NAMALWA (cell line): ENCODE measurements at regions not wholly inside any gene's neighbourhood (a gene's known extent, or its start where the extent isn't known, plus 50 kb on each side); places are given as distances from the start of the nearest gene placed in this dataset.

Experiments used
- DNase-seq: peaks from one replicate; pipeline ENCODE4 v3.0.0-alpha.2; 2015; ENCODE audit warnings: low spot score

GRCh38 chr1:104706631-104707147 is 957.0 kb downstream of the AMY1C start:
- DNase-seq = peak; percentile 52

GRCh38 chr1:104718752-104719151 is 969.1 kb downstream of the AMY1C start:
- no peak for DNase-seq

DNA sequence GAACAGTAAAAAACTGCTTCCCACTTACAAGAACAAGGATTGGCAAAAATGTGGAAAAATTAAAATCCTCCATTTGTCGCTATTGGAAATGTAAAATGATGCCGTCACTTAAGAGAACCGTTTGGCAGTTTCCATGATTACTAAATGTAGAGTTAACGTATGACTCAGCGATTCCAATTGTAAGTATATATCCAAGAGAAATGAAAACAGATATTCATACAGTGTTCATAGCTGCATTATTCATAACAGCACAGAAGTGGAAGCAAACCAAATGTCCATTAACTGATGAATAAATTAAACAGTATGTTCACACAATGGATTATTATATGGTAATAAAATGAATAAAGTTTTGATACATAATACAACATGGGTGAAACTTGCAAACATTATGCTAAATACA is 971.0 kb downstream of the AMY1C start:
- no peak for DNase-seq

DNA sequence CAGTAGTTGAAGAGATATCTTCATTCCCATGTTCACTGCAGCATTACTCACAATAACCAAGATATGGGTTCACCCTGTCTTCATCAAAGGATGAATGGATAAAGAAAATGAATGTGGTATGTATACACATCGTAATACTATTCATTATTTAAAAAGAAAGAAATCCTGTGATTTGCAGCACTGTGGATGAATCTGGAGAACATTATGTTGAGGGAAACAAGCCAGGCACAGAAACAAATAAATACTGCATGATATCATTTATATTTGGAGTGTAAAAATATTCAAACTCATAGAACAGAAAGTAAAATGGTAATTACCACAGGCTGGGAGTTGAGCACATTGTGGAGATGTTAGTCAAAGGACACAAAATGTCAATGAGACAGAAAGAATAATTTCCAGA is 977.2 kb downstream of the AMY1C start:
- no peak for DNase-seq

GRCh38 chr1:104733866-104734265 is 984.2 kb downstream of the AMY1C start:
- no peak for DNase-seq

GRCh38 chr1:104745875-104746274 is 996.2 kb downstream of the AMY1C start:
- no peak for DNase-seq

GRCh38 chr1:104746994-104747393 is 997.3 kb downstream of the AMY1C start:
- DNase-seq = no peak

GRCh38 chr1:104760017-104760416 is 1010.3 kb downstream of the AMY1C start:
- peak; percentile 58 for DNase-seq

DNA sequence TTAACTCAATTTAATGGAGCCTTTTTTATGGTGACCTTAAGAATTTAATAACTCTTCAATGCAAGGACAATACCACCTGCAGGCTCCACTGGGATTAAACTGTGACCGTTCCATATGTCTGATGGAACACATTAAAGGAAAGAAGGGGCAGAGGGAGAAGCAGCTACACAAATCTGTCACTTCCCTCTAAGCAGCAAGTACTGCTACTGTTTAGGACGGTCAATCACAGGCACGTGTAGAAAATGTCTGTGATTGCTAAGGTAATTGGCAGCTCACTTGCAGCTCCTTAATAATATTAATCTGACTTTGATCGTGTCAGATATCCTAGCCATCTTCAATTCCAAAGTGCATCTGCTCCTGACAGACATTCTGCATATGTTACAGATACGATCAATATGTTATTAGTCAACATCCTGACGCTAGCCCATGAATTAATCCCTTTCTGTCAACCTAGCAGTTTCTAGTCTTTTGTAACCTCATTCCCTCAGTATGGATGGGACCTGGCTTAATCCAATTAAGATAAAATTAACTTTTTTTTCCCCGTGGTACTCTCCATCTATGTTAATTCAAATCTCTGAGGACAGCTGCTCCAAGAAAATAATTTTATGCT is 1012.4 kb downstream of the AMY1C start:
- no peak for DNase-seq

GRCh38 chr1:104765085-104765484 is 1015.4 kb downstream of the AMY1C start:
- peak; percentile 9 for DNase-seq

DNA sequence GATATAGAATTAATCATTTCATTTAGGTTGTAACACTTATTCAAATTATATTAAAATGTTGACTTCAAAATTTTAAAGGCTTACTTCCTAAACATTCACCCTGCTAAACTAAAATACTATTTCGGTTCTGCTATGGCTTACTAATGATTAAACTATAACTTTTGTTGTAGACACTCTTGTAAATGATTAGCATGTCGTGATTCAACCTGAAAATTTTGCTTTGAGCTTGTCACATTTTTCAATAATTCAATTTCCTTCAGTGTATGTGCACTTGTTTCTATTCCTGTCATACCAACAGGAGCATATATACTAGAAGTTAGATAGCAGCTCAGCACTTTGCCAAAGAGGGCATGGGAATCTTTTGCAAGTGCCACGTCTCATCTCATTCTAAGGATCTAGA is 1018.8 kb downstream of the AMY1C start:
- no peak for DNase-seq

GRCh38 chr1:104780470-104781078 is 1030.9 kb downstream of the AMY1C start:
- peak; percentile 71 for DNase-seq

- no peak for DNase-seq
These were observed 1036.0 kb downstream of the AMY1C start for GRCh38 chr1:104785575-104786187.

GRCh38 chr1:104787866-104788510 is 1038.3 kb downstream of the AMY1C start:
- no peak for DNase-seq

DNA sequence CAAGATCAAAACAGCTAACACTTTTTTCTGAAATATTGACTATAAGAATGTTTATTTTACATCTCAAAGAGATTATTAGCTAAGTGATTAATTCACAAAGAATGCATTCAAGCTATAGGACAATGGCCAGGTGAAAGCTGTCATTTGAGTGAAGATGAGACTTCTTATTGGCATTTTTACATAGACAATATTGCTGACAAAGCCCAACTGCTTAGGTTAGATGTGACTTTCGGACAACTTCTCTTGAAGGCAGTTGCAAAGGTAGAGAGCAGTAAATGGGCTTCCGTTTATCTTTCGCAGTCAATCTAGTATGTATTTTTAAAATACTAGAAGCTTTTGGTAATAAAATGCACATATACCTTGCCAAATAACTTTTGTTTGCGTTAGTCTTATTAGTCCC is 1041.3 kb downstream of the AMY1C start:
- no peak for DNase-seq

DNA sequence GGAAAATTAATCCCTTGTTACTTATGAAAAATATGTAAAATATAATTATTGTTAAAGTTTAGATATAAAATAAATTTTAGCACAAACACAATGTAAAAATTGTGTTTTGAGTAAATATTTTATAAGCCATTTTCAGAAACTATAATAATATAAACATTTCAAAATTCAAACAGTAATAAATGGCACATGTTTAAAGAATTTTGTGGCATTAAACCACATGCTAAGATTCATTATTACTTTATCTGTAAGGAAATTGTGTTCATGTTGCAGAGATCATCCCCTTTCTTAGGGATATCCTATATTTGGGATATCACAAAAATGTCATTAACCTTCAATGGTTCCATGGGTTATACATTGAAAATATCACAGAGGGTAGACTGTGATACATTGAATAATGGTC is 1044.3 kb downstream of the AMY1C start:
- DNase-seq = no peak

GRCh38 chr1:104795931-104796330 is 1046.2 kb downstream of the AMY1C start:
- DNase-seq = no peak

- DNase-seq = no peak
These were observed 1048.3 kb downstream of the AMY1C start for GRCh38 chr1:104797982-104798381.

DNA sequence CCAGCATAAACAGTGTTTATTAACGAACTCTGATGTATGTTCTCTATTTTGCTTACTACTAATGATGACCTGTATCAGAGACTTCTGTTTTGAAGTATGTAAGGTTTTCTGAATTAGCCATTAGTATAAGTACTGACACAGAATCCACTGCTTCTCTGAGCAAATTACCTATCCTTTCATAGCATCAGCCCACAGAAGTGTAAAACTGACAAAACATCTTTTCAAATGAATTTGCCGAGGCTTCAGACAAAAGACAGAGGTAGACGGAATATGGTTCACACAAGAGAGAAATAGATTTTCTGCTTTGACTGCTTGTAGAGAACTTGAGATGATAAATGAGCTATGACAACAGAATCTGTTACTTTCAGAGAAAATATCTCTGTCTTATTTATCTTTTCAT is 1051.6 kb downstream of the AMY1C start:
- no peak for DNase-seq

DNA sequence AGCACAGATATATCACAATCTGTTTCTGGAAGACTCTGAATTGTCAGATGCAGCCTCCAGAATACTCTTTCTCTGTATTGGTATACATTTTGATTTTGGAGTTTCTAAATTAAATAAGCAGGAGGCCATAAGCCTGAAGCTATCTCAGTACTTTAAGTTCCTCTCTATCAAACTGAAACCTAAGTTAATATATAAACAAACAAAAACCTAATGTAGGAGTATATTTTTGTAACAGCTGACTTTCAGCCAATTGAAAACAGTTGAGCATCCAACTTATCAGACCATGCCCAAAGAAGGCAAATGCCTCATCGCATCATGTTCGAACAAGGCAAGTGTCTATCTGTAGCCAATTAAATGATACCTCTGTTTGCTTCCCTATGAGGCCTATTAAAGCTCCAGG is 1054.4 kb downstream of the AMY1C start:
- no peak for DNase-seq

GRCh38 chr1:104807590-104807989 is 1057.9 kb downstream of the AMY1C start:
- DNase-seq = no peak

GRCh38 chr1:104825401-104825800 is 1075.7 kb downstream of the AMY1C start:
- DNase-seq = no peak

DNA sequence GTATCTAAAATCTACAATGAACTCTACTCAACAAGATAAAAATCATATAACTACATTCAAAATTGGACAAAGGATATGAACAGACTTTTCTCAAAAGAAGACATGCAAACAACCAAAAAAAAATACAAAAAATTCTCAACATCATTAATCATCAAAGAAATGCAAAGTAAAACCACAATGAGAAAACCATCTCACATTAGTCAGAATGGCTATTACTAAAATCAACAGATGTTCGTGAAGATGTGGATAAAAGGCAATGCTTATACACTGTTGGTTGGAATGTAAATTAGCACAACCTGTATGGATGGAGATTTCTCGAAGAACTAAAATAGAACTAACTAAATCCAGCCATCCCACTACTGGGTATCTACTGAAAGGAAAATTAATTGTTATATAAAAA is 1080.8 kb downstream of the AMY1C start:
- no peak for DNase-seq
